Heart left ventricle (tissue), 16 donors: ENCODE measurements at regions not wholly inside any gene's neighbourhood (a gene's known extent, or its start where the extent isn't known, plus 50 kb on each side); places are given as distances from the start of the nearest gene placed in this dataset.

Experiments used
- ATAC-seq, 4 donors: fragments of 200-7000 bp; cut with Tn5 transposase; one replicate each; pipeline ENCODE4 v1.9.1; 2020 to 2022; ENCODE audit warnings: moderate library complexity in 4 of 4, mild to moderate bottlenecking in 3 of 4, moderate number of reproducible peaks in 1 of 4
- DNase-seq, 5 donors: peaks; one replicate each; pipeline ENCODE4 v3.0.0-alpha.2; 2020
- H3K27ac ChIP-seq, 12 donors: fragments of 200-600 bp; sonication (generic) in 4 of 12; one replicate each; pipeline versions ENCODE4 v1.5.0 to v1.8.0; 2016 to 2022; ENCODE audit warnings: mild to moderate bottlenecking in 2 of 12
- H3K27me3 ChIP-seq, 9 donors: fragments of 200-600 bp; sonication (generic) in 2 of 9; one replicate each; pipeline versions ENCODE4 v1.5.1 to v1.8.0; 2016 to 2022; ENCODE audit warnings: mild to moderate bottlenecking in 3 of 9
- H3K36me3 ChIP-seq, 9 donors: fragments of 200-600 bp; sonication (generic) in 2 of 9; one replicate each; pipeline versions ENCODE4 v1.5.0 to v1.8.0; 2018 to 2022; ENCODE audit warnings: mild to moderate bottlenecking in 2 of 9
- H3K4me1 ChIP-seq, 12 donors: fragments of 200-600 bp; sonication (generic) in 4 of 12; one replicate each; pipeline versions ENCODE4 v1.5.0 to v1.8.0; 2016 to 2022; ENCODE audit warnings: mild to moderate bottlenecking in 3 of 12
- H3K4me3 ChIP-seq, 12 donors: fragments of 200-600 bp; sonication (generic) in 4 of 12; one replicate each; pipeline versions ENCODE4 v1.5.0 to v1.8.0; 2017 to 2022; ENCODE audit warnings: mild to moderate bottlenecking in 9 of 12, moderate library complexity in 4 of 12
- H3K9me3 ChIP-seq, 12 donors: fragments of 200-600 bp; sonication (generic) in 4 of 12; one replicate each; pipeline versions ENCODE4 v1.5.0 to v1.8.0; 2016 to 2022; ENCODE audit warnings: mild to moderate bottlenecking in 1 of 12
- CTCF ChIP-seq, 12 donors: fragments of 200-600 bp; sonication (generic) in 4 of 12; IDR thresholded peaks; one replicate each; pipeline versions ENCODE4 v1.5.0 to v1.8.0; 2018 to 2022; ENCODE audit warnings: antibody characterized with exemption in 12 of 12, mild to moderate bottlenecking in 5 of 12
- POLR2A ChIP-seq, 2 donors: fragments of 450-650 bp; IDR thresholded peaks; one replicate each; pipeline ENCODE4 v1.6.1; 2017; ENCODE audit warnings: antibody characterized with exemption in 2 of 2, mild to moderate bottlenecking in 2 of 2, moderate library complexity in 2 of 2
- WGBS, 4 donors: extraction: QIAGEN DNeasy Blood & Tissue Kit in 2 of 4; methylation state at CpG; one replicate each; pipeline versions ENCODE4 v1.1.5 to v1.1.7; 2013 to 2018; 5-methylcytosine and 5-hydroxymethylcytosine counted together
- intact Hi-C, 10 donors: fragments of 100-400 bp; cut with DNase I; formaldehyde crosslinking; loops; one replicate each; pipeline versions ENCODE4 v1.11.1 to v1.14.2; 2022
- donor health status: ischemic (EF 13 %, LVEDD 7.1; RV severe dilation, severe dysfunction).
- donor health status: healthy with polysubstance abuse.
- donor health status: DM: no; HTN: yes; CAD: no.
- donor health status: DM: no; HTN: no; CAD: no.
- donor health status: ischemic (EF 25% LVEDD 6.9; RV normal size, moderate dysfunction).
- donor health status: ischemic (EF 25% LVEDD 5.7; RV mildly dilated, moderate dysfunction).
- donor health status: healthy.
- donor health status: DM: yes; HTN: yes; CAD: no.
- donor health status: ischemic (EF 35%, LVEDD 5.7; RV mildly dilated, moderate dysfunction).
- donor health status: nonischemic (EF 11% LVEDD 7.7; RV severe dilation, severe dysfunction).
- donor health status: DM: yes; HTN: yes; CAD: no.
- donor health status: PGD.
- donor health status: ischemic (EF 29% LVEDD 5.4; RV normal size, mild dysfunction).
- donor health status: nonischemic (EF 23%, LVEDD 6.1; RV moderate dilation, normal function).

- WGBS, 4 donors, result 55 to 64% (median 63%) methylated on average over 12 of the region's 12 CpGs
- Histone ChIP-seq H3K36me3 (no peaks in the 10 kb centered on the region), H3K9me3 (no peaks in the 10 kb centered on the region), H3K4me3 (no peak overlapping the region), H3K4me1 (peaks cover 32 to 95% (median 83%) of the 10 kb centered on the region in 12 donors), H3K27ac (peak overlapping the region; percentile 85 to 98 (median 91)), H3K27me3 (no peaks in the 10 kb centered on the region)
- intact Hi-C loops, result loop anchor here in 8 of 10 donors (2.0 to 10.0 kb wide), 9 partner anchors 19 to 61 kb away; no protein-coding TSS in a partner anchor
- DNase-seq (peak in 1 of 5 donors; percentile 56), ATAC-seq (peak in 2 of 4 donors; percentile 2 to 3)
- TF ChIP-seq CTCF (IDR thresholded peaks at IDR 0.05) (no peak), POLR2A (IDR thresholded peaks at IDR 0.05) (no peak)
Observed at GRCh38 chr2:42925742-42926433, 133.5 kb upstream of the HAAO start.

GRCh38 chr2:42924418-42924886 is 132.1 kb upstream of the HAAO start:
- DNase-seq, result no peak
- no peaks in the 10 kb centered on the region for H3K27me3 ChIP-seq
- H3K4me3 ChIP-seq, result no peak overlapping the region
- H3K4me1 ChIP-seq, result peaks cover 32 to 80% (median 71%) of the 10 kb centered on the region in 12 donors
- intact Hi-C loops, result loop anchor here in 6 of 10 donors (2.0 to 10.0 kb wide), 6 partner anchors 18 to 62 kb away; no protein-coding TSS in a partner anchor
- no peaks in the 10 kb centered on the region for H3K9me3 ChIP-seq
- peak in 1 of 4 donors; percentile 1 for ATAC-seq
- no peaks in the 10 kb centered on the region for H3K36me3 ChIP-seq
- no peak for TF ChIP-seq CTCF (IDR thresholded peaks at IDR 0.05)
- no peak for TF ChIP-seq POLR2A (IDR thresholded peaks at IDR 0.05)
- H3K27ac ChIP-seq, result peak overlapping the region; percentile 85 to 98 (median 91)
- WGBS, 4 donors, result 41 to 62% (median 56%) methylated on average over 11 to 12 of the region's 12 CpGs

DNA sequence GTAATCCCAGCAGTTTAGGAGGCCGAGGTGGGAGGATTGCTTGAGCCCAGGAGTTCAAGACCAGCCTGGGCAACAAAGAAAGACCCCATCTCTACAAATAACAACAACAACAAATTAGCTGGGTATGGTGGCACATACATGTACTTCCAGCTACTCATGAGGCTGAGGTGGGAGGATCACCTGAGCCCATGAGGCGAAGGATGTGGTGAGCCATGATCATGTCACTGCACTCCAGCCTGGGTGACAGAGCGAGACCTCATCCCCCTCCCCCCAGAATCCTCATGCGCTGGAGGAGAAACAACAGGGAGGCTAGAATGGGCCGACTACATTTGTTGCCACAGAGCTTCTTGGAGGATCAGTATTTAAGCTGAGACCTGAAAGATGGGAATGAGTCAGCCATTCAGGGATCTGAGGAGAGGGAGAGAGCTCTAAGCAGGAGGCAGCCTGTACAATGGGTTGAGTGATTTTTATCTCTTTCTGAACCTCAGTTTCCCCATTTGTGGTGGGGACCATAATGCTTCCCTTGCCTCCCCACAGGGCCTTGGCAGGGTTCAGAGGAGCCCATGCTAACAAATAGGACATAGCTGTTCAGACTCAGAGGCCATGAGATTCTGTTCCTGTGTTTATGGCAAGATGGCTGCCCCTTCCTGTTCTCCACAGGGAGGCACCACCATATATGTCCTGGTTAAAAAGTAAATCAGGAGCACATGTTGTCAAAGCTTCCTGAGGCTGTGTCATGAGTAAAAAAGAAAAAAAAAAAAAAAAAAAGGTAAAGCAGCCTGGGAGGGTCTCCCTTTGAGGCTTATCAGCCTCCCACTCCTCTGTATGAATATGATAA is 131.4 kb upstream of the HAAO start:
- Histone ChIP-seq H3K9me3 (no peaks in the 10 kb centered on the region), H3K36me3 (no peaks in the 10 kb centered on the region), H3K4me3 (no peak overlapping the region), H3K27ac (peak overlapping the region; percentile 85 to 98 (median 91)), H3K27me3 (no peaks in the 10 kb centered on the region), H3K4me1 (peaks cover 28 to 74% (median 64%) of the 10 kb centered on the region in 12 donors)
- intact Hi-C loops, result loop anchor here in 6 of 10 donors (2.0 to 10.0 kb wide), 6 partner anchors 17 to 61 kb away; no protein-coding TSS in a partner anchor
- 59 to 64% (median 60%) methylated on average over 5 of the region's 5 CpGs for WGBS, 4 donors
- DNase-seq (no peak), ATAC-seq (no peak)
- no peak for TF ChIP-seq POLR2A (IDR thresholded peaks at IDR 0.05)
- peak in 1 of 12 donors; percentile 8 for TF ChIP-seq CTCF (IDR thresholded peaks at IDR 0.05)
